ENCODE measurements at regions not wholly inside any gene's neighbourhood (a gene's known extent, or its start where the extent isn't known, plus 50 kb on each side); places are given as distances from the start of the nearest gene placed in this dataset.

- no peak for DNase-seq
Observed at GRCh38 chr11:97309291-97309690, 919.5 kb downstream of the JRKL start.

- DNase-seq, result no peak
Observed at GRCh38 chr11:97325693-97326092, 935.9 kb downstream of the JRKL start.

- peak; percentile 9 for DNase-seq
Observed at GRCh38 chr11:97332271-97332670, 942.5 kb downstream of the JRKL start.

GRCh38 chr11:97336064-97336463 lies 946.3 kb downstream of the JRKL start:
- DNase-seq, result no peak

- no peak for DNase-seq
Observed at GRCh38 chr11:97345032-97345431, 955.2 kb downstream of the JRKL start.

GRCh38 chr11:97349201-97349600 lies 959.4 kb downstream of the JRKL start:
- no peak for DNase-seq

- no peak for DNase-seq
Observed at GRCh38 chr11:97351939-97352338, 962.1 kb downstream of the JRKL start.

- DNase-seq, result no peak
Observed at GRCh38 chr11:97354026-97354425, 964.2 kb downstream of the JRKL start.

GRCh38 chr11:97354576-97354975 lies 964.8 kb downstream of the JRKL start:
- no peak for DNase-seq

GRCh38 chr11:97355230-97355629 lies 965.4 kb downstream of the JRKL start:
- no peak for DNase-seq

- DNase-seq, result no peak
Observed at GRCh38 chr11:97356144-97356543, 966.3 kb downstream of the JRKL start.

- no peak for DNase-seq
Observed at GRCh38 chr11:97359016-97359415, 969.2 kb downstream of the JRKL start.

GRCh38 chr11:97361812-97362378 lies 972.1 kb downstream of the JRKL start:
- DNase-seq, result no peak

- DNase-seq, result no peak
Observed at GRCh38 chr11:97363331-97363730, 973.5 kb downstream of the JRKL start.

GRCh38 chr11:97364047-97364446 lies 974.2 kb downstream of the JRKL start:
- no peak for DNase-seq

- DNase-seq, result no peak
Observed at GRCh38 chr11:97367406-97368083, 977.7 kb downstream of the JRKL start.

GRCh38 chr11:97389270-97389669 lies 999.5 kb downstream of the JRKL start:
- DNase-seq, result no peak

- DNase-seq, result no peak
Observed at GRCh38 chr11:97398246-97398645, 1008.4 kb downstream of the JRKL start.

GRCh38 chr11:97409141-97409540 lies 1019.3 kb downstream of the JRKL start:
- no peak for DNase-seq

GRCh38 chr11:97414801-97415200 lies 1025.0 kb downstream of the JRKL start:
- no peak for DNase-seq

GRCh38 chr11:97419729-97420128 lies 1029.9 kb downstream of the JRKL start:
- DNase-seq, result no peak

GRCh38 chr11:97428247-97428790 lies 1038.5 kb downstream of the JRKL start:
- DNase-seq, result no peak

- no peak for DNase-seq
Observed at GRCh38 chr11:97430877-97431276, 1041.1 kb downstream of the JRKL start.

- DNase-seq, result no peak
Observed at GRCh38 chr11:97432926-97433325, 1043.1 kb downstream of the JRKL start.

All from tongue (tissue), 1 donor.